ENCODE measurements at regions not wholly inside any gene's neighbourhood (a gene's known extent, or its start where the extent isn't known, plus 50 kb on each side); places are given as distances from the start of the nearest gene placed in this dataset.

DNA sequence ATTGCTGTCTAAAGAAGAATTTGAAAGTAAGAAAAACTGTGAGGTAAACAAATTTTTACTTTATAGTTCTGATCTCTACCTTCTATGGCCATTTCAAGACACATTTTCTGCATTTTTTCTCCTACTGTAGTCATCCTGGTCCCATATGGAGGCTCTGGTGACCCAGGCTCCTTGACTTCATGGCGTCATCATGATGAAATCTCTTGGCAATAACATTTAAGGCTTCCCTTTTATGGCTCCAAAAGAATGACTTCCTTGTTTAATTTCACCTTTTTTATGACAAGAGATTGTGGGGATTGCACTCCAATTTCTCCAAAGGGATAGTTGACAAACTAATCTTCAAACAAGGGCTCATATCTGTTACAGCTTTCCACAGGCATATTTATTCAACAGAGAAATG lies 143.0 kb upstream of the SCN7A start:
- no peaks in the 10 kb centered on the region for H3K36me3 ChIP-seq (replicated peaks in 1 of 2; ENCODE audit: control insufficient read depth in 1 of 2, insufficient read depth in 2 of 2, low read length in 2 of 2)
- H3K9me3 ChIP-seq (replicated peaks in 1 of 2; ENCODE audit: control insufficient read depth in 1 of 2, insufficient read depth in 1 of 2, low read length in 2 of 2), result peaks cover 0 to 8% of the 10 kb centered on the region in 2 donors
- WGBS (ENCODE audit: insufficient coverage), result no CpG with 5 or more reads among the region's 1 CpG
- H3K9me3 Mint-ChIP-seq, result peaks cover 5 to 16% (median 11%) of the 10 kb centered on the region in 7 donors
- no peak overlapping the region for H3K9ac ChIP-seq (ENCODE audit: insufficient read depth, low read length, poor library complexity, severe bottlenecking)
- H3K27me3 Mint-ChIP-seq (ENCODE audit: low read depth in 3 of 3), result peaks cover 0 to 2% (median 0%) of the 10 kb centered on the region in 3 donors
- no peaks in the 10 kb centered on the region for H3K79me2 ChIP-seq (ENCODE audit: insufficient read depth, low read length)
- no peaks in the 10 kb centered on the region for H3K4me1 Mint-ChIP-seq
- no peak for DNase-seq
- intact Hi-C loops (cut with micrococcal nuclease), result no loop called here
- H3K4me3 ChIP-seq (replicated peaks in 1 of 3; ENCODE audit: low read depth in 2 of 3, low read length in 3 of 3), result no peak overlapping the region
- H4K20me1 ChIP-seq (ENCODE audit: insufficient read depth, low read length), result no peaks in the 10 kb centered on the region
- no peak overlapping the region for H3K27ac ChIP-seq (ENCODE audit: low read depth in 1 of 2, low read length in 2 of 2)
- no peak overlapping the region for H3K4me3 Mint-ChIP-seq
- H3K27ac Mint-ChIP-seq, result no peak overlapping the region
- H3K4me2 ChIP-seq (replicated peaks; ENCODE audit: extremely low read depth, low read length, poor library complexity, severe bottlenecking), result no peak overlapping the region
- no peak overlapping the region for H2AFZ ChIP-seq (ENCODE audit: insufficient read depth, low read depth, low read length, poor library complexity, severe bottlenecking)
- no peaks in the 10 kb centered on the region for H3K4me1 ChIP-seq (ENCODE audit: control insufficient read depth in 1 of 2, insufficient read depth in 2 of 2, low read length in 2 of 2)
- no peaks in the 10 kb centered on the region for H3K27me3 ChIP-seq (ENCODE audit: control insufficient read depth in 2 of 2, insufficient read depth in 2 of 2, low read length in 2 of 2)
- TF ChIP-seq, protein P1, sequence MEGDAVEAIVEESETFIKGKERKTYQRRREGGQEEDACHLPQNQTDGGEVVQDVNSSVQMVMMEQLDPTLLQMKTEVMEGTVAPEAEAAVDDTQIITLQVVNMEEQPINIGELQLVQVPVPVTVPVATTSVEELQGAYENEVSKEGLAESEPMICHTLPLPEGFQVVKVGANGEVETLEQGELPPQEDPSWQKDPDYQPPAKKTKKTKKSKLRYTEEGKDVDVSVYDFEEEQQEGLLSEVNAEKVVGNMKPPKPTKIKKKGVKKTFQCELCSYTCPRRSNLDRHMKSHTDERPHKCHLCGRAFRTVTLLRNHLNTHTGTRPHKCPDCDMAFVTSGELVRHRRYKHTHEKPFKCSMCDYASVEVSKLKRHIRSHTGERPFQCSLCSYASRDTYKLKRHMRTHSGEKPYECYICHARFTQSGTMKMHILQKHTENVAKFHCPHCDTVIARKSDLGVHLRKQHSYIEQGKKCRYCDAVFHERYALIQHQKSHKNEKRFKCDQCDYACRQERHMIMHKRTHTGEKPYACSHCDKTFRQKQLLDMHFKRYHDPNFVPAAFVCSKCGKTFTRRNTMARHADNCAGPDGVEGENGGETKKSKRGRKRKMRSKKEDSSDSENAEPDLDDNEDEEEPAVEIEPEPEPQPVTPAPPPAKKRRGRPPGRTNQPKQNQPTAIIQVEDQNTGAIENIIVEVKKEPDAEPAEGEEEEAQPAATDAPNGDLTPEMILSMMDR (IDR thresholded peaks at IDR 0.05), result no peak
- no peaks in the 10 kb centered on the region for H3K36me3 Mint-ChIP-seq

DNA sequence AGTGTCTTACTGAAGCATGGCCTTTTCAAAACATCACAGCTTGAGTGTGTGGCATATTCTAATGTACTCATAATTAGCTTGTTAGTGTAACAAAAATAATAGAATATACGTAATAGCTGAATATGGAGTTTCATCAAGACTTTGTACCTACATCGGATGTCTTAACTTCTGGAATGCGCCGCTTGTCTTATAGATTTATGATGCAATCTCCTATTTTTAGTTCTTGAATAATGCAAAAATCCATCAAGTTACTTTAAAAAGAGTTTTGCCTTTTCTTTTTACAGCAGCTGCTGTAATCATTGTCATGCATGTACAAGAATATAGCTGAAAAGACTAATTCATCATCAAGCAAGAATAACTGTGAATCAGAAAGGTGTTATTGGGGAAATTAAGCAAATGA lies 140.7 kb upstream of the SCN7A start:
- H3K9ac ChIP-seq (ENCODE audit: insufficient read depth, low read length, poor library complexity, severe bottlenecking), result no peak overlapping the region
- H3K9me3 ChIP-seq (replicated peaks in 1 of 2; ENCODE audit: control insufficient read depth in 1 of 2, insufficient read depth in 1 of 2, low read length in 2 of 2), result peaks cover 0 to 16% of the 10 kb centered on the region in 2 donors
- no peaks in the 10 kb centered on the region for H3K79me2 ChIP-seq (ENCODE audit: insufficient read depth, low read length)
- H3K27me3 ChIP-seq (ENCODE audit: control insufficient read depth in 2 of 2, insufficient read depth in 2 of 2, low read length in 2 of 2), result no peaks in the 10 kb centered on the region
- no peak overlapping the region for H3K27ac ChIP-seq (ENCODE audit: low read depth in 1 of 2, low read length in 2 of 2)
- Mint-ChIP-seq H3K4me3 (no peak overlapping the region), H3K4me1 (no peaks in the 10 kb centered on the region), H3K36me3 (no peaks in the 10 kb centered on the region), H3K27ac (no peak overlapping the region), H3K27me3 (ENCODE audit: low read depth in 3 of 3) (peaks cover 0 to 2% (median 0%) of the 10 kb centered on the region in 3 donors), H3K9me3 (peaks cover 1 to 17% (median 7%) of the 10 kb centered on the region in 7 donors)
- no peak overlapping the region for H3K4me2 ChIP-seq (replicated peaks; ENCODE audit: extremely low read depth, low read length, poor library complexity, severe bottlenecking)
- no CpG with 5 or more reads among the region's 4 CpGs for WGBS (ENCODE audit: insufficient coverage)
- H4K20me1 ChIP-seq (ENCODE audit: insufficient read depth, low read length), result no peaks in the 10 kb centered on the region
- DNase-seq, result no peak
- TF ChIP-seq, protein P1 (IDR thresholded peaks at IDR 0.05), result no peak
- H3K36me3 ChIP-seq (replicated peaks in 1 of 2; ENCODE audit: control insufficient read depth in 1 of 2, insufficient read depth in 2 of 2, low read length in 2 of 2), result no peaks in the 10 kb centered on the region
- no peak overlapping the region for H3K4me3 ChIP-seq (replicated peaks in 1 of 3; ENCODE audit: low read depth in 2 of 3, low read length in 3 of 3)
- no peak overlapping the region for H2AFZ ChIP-seq (ENCODE audit: insufficient read depth, low read depth, low read length, poor library complexity, severe bottlenecking)
- no peaks in the 10 kb centered on the region for H3K4me1 ChIP-seq (ENCODE audit: control insufficient read depth in 1 of 2, insufficient read depth in 2 of 2, low read length in 2 of 2)
- intact Hi-C loops (cut with micrococcal nuclease), result no loop called here
